Stomach (tissue), 8 donors: ENCODE measurements at regions not wholly inside any gene's neighbourhood (a gene's known extent, or its start where the extent isn't known, plus 50 kb on each side); places are given as distances from the start of the nearest gene placed in this dataset.

Source experiments
- DNase-seq, 2 donors: peaks; one replicate each; pipeline versions ENCODE4 v3.0.0 to v3.0.0-alpha.2; 2013 to 2019
- H3K27ac ChIP-seq, 5 donors: fragments of 200-600 bp in 4 of 5; sonication (generic) in 4 of 5; one replicate each; pipeline ENCODE4 v1.5.1; 2013 to 2019; ENCODE audit warnings: mild to moderate bottlenecking in 1 of 5, moderate library complexity in 1 of 5
- H3K27me3 ChIP-seq, 3 donors: fragments of 200-600 bp; sonication (generic); one replicate each; pipeline ENCODE4 v1.5.1; 2017 to 2019; ENCODE audit warnings: mixed run types in 1 of 3
- H3K36me3 ChIP-seq, 4 donors: fragments of 200-600 bp; sonication (generic); 1 replicate in 3 of 4; 2 replicates in 1 of 4; pipeline ENCODE4 v1.5.1; 2016 to 2019
- H3K4me1 ChIP-seq, 4 donors: fragments of 200-600 bp; sonication (generic); one replicate each; pipeline ENCODE4 v1.5.1; 2016 to 2019
- H3K4me3 ChIP-seq, 4 donors: fragments of 200-600 bp; sonication (generic) in 3 of 4; one replicate each; pipeline ENCODE4 v1.5.1; 2016 to 2019; ENCODE audit warnings: mild to moderate bottlenecking in 1 of 4
- H3K9me3 ChIP-seq, 4 donors: fragments of 200-600 bp; sonication (generic); one replicate each; pipeline ENCODE4 v1.5.1; 2016 to 2019
- EP300 ChIP-seq: sonication (generic); formaldehyde crosslinking; IDR thresholded peaks from one replicate; pipeline ENCODE4 v1.6.1; 2017; ENCODE audit warnings: antibody characterized with exemption
- POLR2A ChIP-seq, 4 donors: fragments of 450-650 bp; IDR thresholded peaks; one replicate each; pipeline ENCODE4 v1.6.1; 2016; ENCODE audit warnings: antibody characterized with exemption in 4 of 4, control low read depth in 2 of 4, mild to moderate bottlenecking in 1 of 4, moderate library complexity in 1 of 4
- POLR2AphosphoS5 ChIP-seq, 3 donors: sonication (generic); formaldehyde crosslinking; IDR thresholded peaks; one replicate each; pipeline ENCODE4 v1.6.1; 2016; ENCODE audit warnings: antibody characterized with exemption in 3 of 3
- WGBS, 5 donors: extraction: QIAGEN DNeasy Blood & Tissue Kit in 3 of 5; methylation state at CpG; one replicate each; pipeline versions ENCODE4 v1.1.5 to v1.1.7; 2013 to 2018; 5-methylcytosine and 5-hydroxymethylcytosine counted together
- intact Hi-C: fragments of 100-400 bp; cut with DNase I; formaldehyde crosslinking; loops from one replicate; pipeline ENCODE4 v1.15.1; 2023; ENCODE audit warnings: low total_unique reads
- TF ChIP-seq, protein P1 (sequence below), 7 experiments: fragments of 450-650 bp in 4 of 7; fragments of 200-600 bp in 3 of 7; sonication (generic) in 3 of 7; IDR thresholded peaks; one replicate each; pipeline ENCODE4 v1.5.1; 2016 to 2019; ENCODE audit warnings: antibody characterized with exemption in 7 of 7, control low read depth in 2 of 7, mild to moderate bottlenecking in 1 of 7
- donor health status: healthy with polysubstance abuse.
- donor health status: Bipolar disorder and iron deficiency.
- donor health status: healthy.

DNA sequence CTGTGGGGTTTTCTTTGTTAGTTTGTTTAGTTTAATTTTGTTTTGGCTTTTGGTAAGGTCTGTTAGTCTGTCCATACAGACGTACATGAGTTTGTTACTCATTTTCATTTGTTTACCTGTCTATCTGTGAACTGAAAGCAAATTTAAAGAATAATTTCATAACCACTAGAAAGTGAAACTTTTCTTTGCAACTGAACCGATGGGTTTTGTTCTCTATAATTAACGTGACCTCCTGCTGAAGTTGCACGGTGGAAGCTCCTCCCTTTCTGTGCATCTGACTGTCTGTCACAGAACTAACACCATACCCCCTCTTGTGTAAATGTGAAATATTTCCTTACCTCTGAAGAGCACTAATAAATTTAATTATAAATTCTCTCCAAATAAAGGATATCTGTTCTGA lies 595.5 kb downstream of the GALC start:
- no peak overlapping the region for H3K27ac ChIP-seq
- DNase-seq = no peak
- TF ChIP-seq POLR2AphosphoS5 (IDR thresholded peaks at IDR 0.05) (no peak), POLR2A (IDR thresholded peaks at IDR 0.05) (no peak), EP300 (no peak)
- TF ChIP-seq, protein P1, sequence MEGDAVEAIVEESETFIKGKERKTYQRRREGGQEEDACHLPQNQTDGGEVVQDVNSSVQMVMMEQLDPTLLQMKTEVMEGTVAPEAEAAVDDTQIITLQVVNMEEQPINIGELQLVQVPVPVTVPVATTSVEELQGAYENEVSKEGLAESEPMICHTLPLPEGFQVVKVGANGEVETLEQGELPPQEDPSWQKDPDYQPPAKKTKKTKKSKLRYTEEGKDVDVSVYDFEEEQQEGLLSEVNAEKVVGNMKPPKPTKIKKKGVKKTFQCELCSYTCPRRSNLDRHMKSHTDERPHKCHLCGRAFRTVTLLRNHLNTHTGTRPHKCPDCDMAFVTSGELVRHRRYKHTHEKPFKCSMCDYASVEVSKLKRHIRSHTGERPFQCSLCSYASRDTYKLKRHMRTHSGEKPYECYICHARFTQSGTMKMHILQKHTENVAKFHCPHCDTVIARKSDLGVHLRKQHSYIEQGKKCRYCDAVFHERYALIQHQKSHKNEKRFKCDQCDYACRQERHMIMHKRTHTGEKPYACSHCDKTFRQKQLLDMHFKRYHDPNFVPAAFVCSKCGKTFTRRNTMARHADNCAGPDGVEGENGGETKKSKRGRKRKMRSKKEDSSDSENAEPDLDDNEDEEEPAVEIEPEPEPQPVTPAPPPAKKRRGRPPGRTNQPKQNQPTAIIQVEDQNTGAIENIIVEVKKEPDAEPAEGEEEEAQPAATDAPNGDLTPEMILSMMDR (IDR thresholded peaks at IDR 0.05) = no peak
- no peaks in the 10 kb centered on the region for H3K9me3 ChIP-seq
- H3K4me3 ChIP-seq = no peak overlapping the region
- intact Hi-C loops = no loop called here
- no peaks in the 10 kb centered on the region for H3K36me3 ChIP-seq
- WGBS, 5 donors = 45 to 64% (median 57%) methylated on average over 4 of the region's 4 CpGs
- no peaks in the 10 kb centered on the region for H3K27me3 ChIP-seq
- H3K4me1 ChIP-seq = no peaks in the 10 kb centered on the region

DNA sequence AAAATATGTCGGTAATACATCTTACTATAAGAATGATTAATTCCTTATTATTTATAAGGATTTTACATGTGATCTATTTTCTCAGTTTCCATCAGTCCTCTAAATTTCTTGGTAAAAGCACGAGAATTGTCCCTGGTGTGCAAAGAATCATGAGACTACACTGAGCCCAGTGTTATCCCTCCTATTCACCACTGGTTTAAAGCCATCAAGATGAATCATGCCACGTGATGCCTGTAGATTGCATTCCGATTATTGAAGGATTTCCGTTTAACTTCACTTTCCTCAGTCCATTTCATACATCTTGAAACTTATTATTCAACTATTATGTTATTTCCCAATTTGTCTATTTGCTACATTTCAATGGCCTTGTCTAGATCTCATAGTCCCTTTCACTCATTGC lies 601.9 kb downstream of the GALC start:
- H3K27me3 ChIP-seq = no peaks in the 10 kb centered on the region
- no peaks in the 10 kb centered on the region for H3K4me1 ChIP-seq
- DNase-seq = no peak
- TF ChIP-seq POLR2AphosphoS5 (IDR thresholded peaks at IDR 0.05) (no peak), POLR2A (IDR thresholded peaks at IDR 0.05) (no peak), EP300 (no peak)
- TF ChIP-seq, protein P1 (IDR thresholded peaks at IDR 0.05) = no peak
- H3K9me3 ChIP-seq = no peaks in the 10 kb centered on the region
- no peaks in the 10 kb centered on the region for H3K36me3 ChIP-seq
- intact Hi-C loops = no loop called here
- H3K27ac ChIP-seq = no peak overlapping the region
- H3K4me3 ChIP-seq = no peak overlapping the region
- 81 to 88% (median 83%) methylated on average over 5 of the region's 5 CpGs for WGBS, 5 donors

DNA sequence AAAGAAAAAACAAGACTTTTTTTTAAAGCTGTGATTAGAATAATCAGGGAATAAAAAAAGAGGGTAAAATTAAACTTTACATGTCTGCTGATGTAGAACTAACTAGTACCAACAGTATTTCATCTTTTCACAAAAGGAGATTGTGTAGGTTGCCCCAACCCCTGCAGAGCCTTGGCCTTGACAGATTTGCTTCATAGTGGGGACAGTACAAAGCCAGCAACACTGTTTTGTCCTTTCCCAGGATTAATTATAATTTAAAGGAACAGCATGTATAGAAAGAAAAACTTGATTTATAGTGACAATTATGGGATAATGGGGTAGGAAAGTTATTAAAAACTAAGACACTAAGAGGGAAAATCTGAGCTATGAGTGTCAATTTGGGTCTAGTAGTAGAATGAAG lies 604.0 kb downstream of the GALC start:
- DNase-seq = no peak
- no peak overlapping the region for H3K4me3 ChIP-seq
- no peaks in the 10 kb centered on the region for H3K4me1 ChIP-seq
- H3K27me3 ChIP-seq = no peaks in the 10 kb centered on the region
- intact Hi-C loops = no loop called here
- H3K36me3 ChIP-seq = no peaks in the 10 kb centered on the region
- no peaks in the 10 kb centered on the region for H3K9me3 ChIP-seq
- H3K27ac ChIP-seq = no peak overlapping the region
- TF ChIP-seq POLR2AphosphoS5 (IDR thresholded peaks at IDR 0.05) (no peak), POLR2A (IDR thresholded peaks at IDR 0.05) (no peak), EP300 (no peak)
- TF ChIP-seq, protein P1 (IDR thresholded peaks at IDR 0.05) = no peak

DNA sequence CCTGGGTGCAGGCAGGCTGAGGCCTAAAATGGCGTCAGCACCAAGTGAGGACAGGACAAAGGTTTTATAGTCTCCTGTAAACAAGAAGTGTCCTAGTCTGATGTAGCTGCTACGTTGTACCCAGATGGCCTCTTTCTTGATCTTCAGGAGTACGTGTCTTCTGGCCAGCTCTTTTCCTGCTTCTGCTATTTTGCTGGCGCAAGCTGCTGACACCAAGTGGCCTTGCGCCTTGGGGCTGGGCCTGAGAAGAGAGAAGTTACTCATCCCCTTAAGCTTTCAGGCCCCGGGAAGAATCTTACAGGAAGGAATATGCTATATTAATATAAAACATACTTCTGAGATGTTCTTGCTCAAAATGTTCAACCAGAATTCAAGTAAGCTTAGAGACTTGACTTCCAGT lies 605.2 kb downstream of the GALC start:
- intact Hi-C loops = no loop called here
- H3K36me3 ChIP-seq = no peaks in the 10 kb centered on the region
- no peak overlapping the region for H3K27ac ChIP-seq
- 87 to 94% (median 93%) methylated on average over 6 of the region's 6 CpGs for WGBS, 5 donors
- peaks cover 0 to under 1% (median 0%) of the 10 kb centered on the region in 4 donors for H3K9me3 ChIP-seq
- H3K4me1 ChIP-seq = no peaks in the 10 kb centered on the region
- peak in 1 of 2 donors; percentile 11 for DNase-seq
- no peak overlapping the region for H3K4me3 ChIP-seq
- no peaks in the 10 kb centered on the region for H3K27me3 ChIP-seq
- TF ChIP-seq EP300 (no peak), POLR2AphosphoS5 (IDR thresholded peaks at IDR 0.05) (no peak), POLR2A (IDR thresholded peaks at IDR 0.05) (no peak)
- TF ChIP-seq, protein P1 (IDR thresholded peaks at IDR 0.05) = no peak
